Uterus (tissue), 2 donors: ENCODE measurements at regions not wholly inside any gene's neighbourhood (a gene's known extent, or its start where the extent isn't known, plus 50 kb on each side); places are given as distances from the start of the nearest gene placed in this dataset.

Experiments used
- CTCF ChIP-seq, 4 experiments: fragments of 200-600 bp in 2 of 4; fragments of 450-650 bp in 2 of 4; sonication (generic) in 2 of 4; IDR thresholded peaks; one replicate each; pipeline ENCODE4 v1.5.1; 2016 to 2019; ENCODE audit warnings: antibody characterized with exemption in 4 of 4, mild to moderate bottlenecking in 2 of 4, moderate library complexity in 1 of 4
- POLR2A ChIP-seq, 2 donors: fragments of 450-650 bp; IDR thresholded peaks; one replicate each; pipeline ENCODE4 v1.6.1; 2016; ENCODE audit warnings: antibody characterized with exemption in 2 of 2, mild to moderate bottlenecking in 1 of 2, moderate library complexity in 1 of 2

GRCh38 chr12:59491877-59492276 lies 104.0 kb upstream of the SLC16A7 start:
- TF ChIP-seq CTCF (IDR thresholded peaks at IDR 0.05) (no peak), POLR2A (IDR thresholded peaks at IDR 0.05) (no peak)
